Glomerular visceral epithelial cell (primary cell): ENCODE measurements at regions not wholly inside any gene's neighbourhood (a gene's known extent, or its start where the extent isn't known, plus 50 kb on each side); places are given as distances from the start of the nearest gene placed in this dataset.

Source experiments
- DNase-seq: peaks from one replicate; pipeline ENCODE4 v3.0.0-alpha.2; 2016; ENCODE audit errors: extremely low spot score

DNA sequence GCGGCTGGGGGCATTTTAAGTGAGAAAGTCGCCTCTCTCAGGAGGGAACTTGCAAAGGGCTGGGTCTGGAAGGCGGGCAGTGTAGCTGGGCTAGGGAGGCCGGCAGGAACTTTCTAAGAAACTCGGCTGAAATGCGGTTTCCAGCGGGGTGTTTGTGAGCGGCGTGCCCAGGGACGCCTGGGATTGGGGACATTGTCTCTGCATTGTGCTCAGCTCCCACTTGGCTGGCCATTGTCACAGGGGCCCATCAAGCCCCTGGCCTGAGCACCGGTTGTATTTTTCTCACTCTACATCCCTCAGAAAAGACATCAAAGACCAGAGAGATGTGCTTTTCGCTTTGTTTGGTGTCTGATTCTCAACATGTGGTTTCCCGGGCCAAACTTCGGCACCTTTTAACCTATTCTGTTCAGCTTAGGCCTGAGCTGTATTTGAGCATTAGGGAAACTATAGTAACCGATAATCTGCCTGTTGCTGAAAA is 291.1 kb upstream of the IRX3 start:
- DNase-seq, result no peak

DNA sequence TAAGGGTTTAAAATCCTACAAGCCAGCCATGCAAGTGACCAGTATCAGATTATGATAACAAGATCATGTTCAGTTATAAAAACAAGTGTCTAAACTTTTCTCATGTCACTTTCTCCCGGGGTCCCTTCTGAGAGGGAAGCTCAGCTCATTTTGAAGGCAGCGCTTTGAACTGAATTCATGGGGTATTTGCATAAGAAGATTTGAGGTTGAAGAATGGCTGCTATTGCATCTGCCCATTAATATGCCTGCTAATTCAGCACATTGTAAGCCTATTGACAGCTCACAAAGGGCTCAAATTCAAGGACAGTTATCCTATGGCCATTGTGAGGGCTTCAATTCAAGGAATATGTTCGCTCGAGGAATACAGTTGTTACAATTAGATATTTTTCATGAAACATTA is 290.2 kb upstream of the IRX3 start:
- no peak for DNase-seq

DNA sequence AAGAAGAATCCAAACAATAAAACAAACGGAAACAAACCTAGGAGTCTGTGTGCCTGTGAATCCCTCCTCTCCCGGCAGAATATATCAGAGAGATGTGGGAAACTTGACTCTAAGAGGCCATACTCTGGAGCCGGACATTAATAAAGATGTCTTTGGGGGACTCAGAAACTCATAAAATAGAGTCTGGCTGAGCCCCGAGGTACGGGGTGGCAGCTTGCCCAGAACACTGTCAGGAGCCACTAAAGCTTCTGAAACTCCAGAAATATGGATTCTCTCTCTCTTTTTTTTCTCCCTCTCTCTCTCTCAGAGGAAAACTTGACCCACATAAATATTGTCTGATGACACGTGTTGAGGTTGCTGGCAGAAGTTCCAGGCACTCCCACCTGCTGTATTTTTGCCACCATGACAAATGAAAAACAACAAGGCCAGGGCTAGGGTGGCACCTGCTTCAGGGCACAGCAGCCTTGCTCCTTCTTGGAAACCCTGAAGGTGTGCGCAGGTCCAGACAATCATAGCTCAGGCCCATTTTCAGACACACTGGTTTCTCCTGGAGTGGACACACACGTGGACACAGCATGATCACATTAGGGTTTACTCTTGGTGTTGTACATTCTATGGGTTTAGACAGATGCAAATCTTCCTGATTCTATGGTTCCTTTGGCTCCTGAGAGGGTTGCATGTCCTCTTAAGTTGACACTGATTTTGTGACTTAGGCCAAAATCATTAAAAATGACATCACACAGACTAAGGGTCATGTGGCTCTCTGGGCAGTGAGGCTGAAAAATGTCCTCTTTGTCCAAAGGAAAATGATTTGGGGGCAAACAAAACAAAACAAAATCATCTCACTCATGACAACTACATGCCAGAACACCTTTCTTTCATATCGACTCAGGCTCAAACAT is 282.6 kb upstream of the IRX3 start:
- DNase-seq, result no peak

DNA sequence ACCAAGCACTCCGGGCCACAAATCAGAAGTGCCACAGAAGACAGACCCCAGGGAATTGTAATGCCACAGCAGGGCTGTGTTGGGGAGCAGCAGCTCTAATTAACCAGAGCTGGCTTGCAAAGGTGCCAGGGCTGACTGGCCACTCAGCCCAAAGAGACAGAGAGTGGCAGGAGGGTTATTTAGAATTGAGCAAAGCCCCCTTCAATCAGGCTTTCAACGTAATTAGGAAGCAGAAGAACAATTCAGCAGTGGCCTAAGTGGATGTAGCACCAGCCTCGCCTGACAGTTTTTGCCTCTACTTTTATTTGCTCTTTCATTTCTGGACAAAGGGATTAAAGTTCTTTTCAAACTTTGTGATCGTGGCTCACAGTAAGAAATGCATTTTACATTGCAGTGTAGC is 278.3 kb upstream of the IRX3 start:
- no peak for DNase-seq

DNA sequence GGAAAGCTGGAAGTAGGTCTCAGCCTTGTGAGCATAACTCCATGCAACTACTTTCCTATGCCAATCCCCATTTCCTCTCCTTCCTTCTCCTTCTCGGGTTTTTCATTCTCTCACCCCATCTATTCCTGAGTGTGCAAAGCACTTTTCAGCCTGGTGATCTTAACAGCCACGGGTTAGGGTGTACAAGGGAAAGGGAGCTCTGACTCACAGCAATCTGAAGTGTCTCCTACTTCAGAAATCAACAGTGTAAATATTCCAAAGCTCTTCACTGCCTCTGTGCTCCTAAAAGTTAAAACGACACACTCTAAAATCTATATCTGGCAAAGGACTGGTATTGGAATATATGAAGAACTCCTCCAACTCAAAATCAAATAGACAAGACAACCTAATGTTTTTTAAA is 268.0 kb upstream of the IRX3 start:
- no peak for DNase-seq

DNA sequence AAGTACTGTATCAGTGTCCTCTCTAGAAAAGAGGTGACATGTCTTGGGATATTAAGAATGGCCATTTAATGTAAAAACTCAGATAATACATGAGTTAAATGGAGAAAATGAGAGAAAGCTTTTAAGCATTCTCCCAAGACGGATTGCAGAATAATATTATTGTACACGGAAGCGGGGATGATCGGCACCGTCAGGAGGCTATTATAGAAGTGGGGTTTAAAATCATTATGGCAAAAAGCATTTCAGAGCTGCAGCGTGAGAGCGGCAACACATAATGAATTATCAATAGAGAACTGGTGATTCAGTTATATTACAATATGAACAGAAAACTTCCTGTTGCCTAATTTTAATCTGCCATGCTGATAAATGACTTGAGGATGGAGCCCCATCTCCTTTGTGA is 261.7 kb upstream of the IRX3 start:
- no peak for DNase-seq

DNA sequence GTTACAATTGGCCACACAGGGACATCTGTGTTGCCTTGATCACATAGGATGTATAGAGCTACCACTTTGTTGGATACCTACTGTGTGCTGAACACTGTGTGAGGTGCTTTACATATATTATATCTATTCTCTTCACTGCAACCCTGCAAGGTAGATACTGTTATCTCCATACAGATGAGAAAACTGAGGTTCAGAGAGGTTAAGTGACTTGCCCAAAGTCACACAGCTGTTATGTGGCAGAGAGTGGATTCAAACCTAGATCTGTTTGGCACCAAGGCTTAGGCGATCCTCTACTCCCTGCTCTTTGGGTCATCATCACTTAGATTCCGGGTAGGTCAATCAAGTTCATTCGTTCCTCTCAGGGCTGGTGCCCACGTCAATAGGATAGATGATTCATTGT is 260.5 kb upstream of the IRX3 start:
- no peak for DNase-seq

DNA sequence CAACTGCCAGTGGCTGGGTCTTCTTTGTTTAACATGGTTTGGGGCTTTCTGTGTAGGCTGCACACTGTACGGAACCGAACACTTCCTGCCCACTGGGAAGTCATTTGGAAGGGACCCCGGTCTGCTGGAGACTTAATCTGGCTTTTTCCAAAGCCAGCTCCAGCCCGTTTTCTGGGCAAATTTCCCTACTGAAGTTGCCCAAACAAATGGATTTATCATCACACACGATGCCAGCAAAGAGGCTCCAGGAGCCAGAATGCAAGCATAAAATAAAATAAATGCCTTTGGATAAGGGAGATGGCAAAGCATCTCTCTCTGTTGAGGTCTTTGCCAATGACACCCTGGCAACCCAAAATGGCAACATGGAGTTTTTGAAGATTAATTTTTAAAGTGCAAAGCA is 259.9 kb upstream of the IRX3 start:
- DNase-seq, result no peak

DNA sequence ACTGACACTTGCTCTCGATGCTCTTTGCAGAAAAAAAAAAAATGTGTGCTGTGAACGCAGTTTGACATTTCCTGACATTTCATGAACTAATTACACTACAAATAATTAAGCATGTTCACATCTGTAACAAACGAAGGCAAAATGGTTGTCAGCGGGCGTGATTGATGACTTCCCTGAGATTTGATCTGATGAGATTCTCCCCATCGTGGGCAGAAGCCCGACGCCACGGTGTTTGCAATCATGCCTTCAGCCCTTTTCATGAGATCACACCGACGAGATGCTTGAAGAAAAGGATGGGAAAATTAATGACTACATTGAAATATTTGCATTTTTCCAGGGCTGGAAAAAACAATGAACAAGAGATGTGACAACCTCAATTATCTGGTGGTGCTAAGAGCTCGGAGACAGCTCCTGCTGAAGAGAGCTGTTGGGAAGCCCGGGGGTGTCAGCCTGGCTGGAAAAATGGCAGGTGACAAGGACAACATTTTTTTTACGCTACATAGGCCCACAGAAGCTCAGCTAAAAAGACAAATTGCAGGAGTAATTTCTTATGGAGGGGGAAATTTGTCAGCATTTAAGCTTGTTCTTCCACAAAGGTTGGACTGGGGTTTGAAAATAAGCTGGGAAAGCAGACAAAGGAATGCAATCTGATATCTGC is 259.4 kb upstream of the IRX3 start:
- no peak for DNase-seq

DNA sequence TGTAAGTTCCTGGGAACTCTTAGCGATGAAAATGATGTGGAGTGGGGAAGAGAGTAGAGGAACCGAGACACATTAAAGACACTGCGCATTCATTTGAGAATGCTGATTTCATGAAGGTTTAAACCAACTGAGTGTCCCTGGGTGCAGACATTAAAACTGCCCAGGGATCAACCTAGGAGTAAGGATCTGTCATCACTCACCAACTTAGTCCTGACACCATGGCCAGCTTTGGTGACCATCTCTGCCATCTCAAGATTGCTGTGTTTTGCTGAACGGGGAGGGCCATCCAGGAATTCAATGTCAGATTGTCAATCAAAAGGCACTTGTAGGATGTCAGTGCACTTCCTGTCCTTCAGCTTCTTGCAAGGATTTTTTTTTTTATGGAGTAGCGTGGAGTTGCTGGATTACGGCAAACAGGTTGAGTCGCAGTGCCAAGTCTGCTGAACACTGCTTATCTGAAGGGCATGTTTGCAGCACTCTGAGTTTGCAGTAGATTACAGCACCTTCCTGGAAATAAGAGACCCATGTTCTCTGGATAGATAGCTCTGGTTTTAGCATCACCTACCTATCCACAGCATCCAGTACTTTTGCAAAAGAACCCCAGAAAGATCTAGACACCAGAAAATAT is 258.1 kb upstream of the IRX3 start:
- DNase-seq, result no peak

DNA sequence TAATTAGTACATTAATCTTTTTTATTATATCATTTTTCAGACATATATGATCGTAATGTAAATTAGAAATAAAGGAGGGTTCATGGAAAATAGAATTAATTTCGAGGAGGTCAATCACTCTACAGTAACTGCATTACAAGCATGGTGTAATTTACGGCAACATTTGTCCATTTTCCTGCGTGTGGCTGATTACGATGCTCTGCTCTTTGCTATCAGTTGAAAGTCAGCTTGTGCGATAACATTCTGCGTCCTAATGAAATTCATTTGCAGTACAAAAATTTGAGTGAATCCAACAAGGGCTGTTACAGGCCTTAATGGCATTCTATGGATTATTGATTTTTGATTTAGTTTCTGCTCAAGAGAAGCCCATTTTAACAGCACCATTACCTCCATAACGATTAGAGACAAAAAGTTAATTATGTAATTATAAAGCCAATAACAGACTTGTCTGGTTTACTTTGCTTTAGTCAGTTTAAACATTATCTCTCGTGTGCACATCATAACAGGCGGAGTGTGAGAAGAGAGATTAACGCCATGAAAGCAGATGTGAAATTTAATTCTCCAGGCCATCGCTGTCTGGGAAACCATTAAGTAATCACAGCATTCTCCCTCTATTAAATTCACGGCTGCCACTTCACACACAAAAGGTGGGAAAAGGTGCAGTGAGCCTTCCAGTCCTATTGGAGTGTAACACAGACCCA is 256.4 kb upstream of the IRX3 start:
- no peak for DNase-seq

DNA sequence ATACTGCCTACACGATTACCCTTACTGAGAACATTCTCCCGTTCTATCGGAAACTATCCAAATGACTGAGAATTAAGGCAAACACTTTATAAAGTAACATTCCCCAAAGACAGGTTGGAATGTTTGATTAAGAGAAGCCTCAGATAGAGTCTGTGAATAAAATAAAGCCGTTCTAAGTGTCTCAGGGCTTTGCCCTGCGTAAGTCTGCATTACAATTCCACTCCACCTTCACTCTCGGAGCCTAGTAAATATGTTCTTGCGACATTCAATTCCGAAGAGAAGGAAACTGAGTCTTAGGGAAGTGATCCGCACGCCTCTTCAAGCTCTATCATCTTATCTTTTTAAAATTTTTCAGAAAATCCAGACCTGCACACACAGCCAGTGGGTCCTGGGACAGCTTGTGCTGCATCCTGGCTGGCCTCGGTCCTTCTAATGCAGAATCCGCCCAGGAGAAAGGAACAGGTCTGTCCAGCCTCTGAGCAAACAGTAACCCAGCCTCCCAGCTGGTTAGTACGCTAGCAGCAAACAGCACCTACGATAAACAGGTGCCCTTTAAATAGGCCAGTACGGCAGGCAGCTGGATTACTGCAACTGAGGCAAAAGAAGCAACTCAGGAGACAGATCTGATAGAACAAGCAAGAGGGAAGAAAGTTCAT is 254.1 kb upstream of the IRX3 start:
- DNase-seq, result no peak

DNA sequence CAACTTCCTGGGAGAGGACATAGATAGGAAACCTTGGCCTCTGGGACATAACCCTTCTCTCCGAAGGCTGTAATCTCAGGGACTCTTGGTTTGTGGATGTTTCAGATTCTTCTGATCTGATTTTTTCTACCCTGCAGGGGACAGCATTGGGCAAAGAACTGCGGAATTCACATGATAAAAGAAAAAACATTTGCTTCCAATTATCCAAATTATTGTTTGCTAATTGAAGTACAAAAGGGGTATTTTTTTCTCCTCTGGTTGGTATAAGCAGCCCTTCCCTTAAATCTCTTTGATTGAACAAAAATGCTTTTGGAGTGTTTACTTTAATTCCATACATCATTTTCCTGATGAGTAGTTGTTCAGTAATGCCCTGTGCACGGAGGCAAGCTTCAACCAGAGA is 251.7 kb upstream of the IRX3 start:
- no peak for DNase-seq

DNA sequence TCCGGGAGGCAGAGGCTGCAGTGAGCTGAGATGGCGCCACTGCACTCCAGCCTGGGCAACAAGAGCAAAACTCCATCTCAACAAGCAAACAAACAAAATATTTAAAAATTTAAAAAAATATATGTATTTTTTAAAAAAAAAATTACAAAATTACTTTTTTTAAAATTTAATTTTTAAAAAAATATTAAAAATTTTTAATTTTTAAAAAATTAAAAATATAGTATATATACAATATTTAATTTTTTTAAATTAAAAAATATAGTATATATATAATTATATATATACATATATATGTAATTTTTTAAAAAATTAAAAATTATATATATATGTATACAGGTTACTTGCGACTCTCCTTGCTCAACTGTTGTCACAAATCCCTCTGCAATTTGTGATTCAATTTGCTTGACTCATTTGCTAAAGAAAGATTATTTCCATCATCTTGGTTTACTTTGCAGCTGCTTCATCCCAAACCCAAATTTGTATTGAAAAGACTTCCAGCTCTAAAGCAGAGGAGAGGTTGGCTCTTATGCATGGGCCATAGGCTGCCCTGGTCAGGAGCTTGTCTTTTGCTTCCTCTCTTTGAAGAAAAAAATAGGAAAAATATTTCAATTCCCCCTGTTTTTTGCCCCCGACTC is 247.4 kb upstream of the IRX3 start:
- DNase-seq, result no peak

DNA sequence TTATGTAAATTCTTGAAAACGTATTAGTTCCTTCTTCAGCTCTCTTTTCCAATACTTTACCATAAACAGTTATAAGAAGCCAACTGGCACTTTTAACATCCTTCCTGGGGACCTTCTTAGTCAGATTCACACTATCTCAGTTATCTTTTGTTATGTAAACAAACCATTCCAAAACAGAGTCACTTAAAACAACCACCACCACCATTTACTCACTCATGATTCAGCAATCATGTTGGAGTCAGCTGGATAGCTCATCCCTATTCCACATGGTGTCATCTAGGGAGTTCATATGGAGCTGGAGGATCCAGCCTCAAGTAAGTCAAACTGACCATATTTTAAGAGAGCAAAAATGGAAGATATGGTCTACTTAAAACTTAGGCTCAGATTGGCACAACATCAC is 240.3 kb upstream of the IRX3 start:
- no peak for DNase-seq

DNA sequence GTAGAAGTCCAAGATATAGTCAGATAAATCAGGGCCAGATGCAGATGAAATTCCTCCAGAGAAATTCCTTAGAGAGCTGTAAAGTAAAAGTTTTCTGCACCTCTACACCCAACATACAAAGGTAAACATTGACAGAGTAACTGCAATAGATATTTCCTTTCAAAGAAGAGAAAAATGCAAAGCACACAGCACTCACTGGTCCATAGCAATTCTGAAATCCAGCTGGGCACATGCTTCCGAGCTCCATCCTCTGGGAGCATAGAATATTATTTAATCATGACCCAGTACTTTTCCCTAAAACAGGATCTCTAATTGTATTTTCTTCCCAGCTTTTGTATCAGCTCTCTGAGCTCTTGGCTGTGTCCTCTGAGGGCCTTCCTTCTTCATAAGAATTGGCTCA is 239.5 kb upstream of the IRX3 start:
- DNase-seq, result no peak

DNA sequence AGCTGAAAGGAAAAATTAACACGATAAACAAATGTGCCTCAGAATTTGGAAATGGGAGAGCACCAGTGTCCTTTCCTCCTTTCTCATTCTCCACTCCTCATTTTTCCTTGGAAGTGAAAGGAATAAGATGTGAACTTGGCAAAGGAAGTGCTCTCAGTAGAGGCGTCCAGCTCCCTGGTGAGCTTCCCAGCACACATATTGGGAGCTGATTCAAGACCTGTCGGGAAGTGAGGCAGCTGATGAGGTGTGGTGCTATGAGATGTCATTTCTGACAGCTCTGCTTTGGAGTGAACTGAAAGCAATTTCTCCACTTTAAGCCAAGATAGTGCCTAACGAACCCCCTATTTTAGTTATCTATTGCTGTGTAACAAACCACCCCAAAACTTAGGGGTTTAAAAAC is 238.5 kb upstream of the IRX3 start:
- no peak for DNase-seq

DNA sequence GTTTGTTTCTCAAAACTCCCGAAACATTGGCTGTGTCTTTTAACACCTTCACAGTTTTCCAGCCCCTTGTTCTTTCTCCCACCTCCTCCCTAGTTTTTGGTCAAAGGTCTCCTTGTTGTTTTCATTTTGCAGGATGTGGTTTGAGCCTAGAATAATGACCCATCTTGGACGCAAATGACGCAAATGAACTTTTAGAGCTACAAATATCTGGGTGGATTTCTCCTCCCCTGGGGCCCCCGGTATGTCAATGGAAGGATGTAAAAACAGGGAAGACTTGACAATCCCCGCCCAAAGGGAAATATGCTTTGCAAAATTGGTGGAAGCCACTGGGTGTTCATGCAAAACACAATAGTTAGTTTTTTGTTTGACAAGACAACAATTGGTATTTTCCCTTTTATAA is 236.0 kb upstream of the IRX3 start:
- DNase-seq, result no peak

DNA sequence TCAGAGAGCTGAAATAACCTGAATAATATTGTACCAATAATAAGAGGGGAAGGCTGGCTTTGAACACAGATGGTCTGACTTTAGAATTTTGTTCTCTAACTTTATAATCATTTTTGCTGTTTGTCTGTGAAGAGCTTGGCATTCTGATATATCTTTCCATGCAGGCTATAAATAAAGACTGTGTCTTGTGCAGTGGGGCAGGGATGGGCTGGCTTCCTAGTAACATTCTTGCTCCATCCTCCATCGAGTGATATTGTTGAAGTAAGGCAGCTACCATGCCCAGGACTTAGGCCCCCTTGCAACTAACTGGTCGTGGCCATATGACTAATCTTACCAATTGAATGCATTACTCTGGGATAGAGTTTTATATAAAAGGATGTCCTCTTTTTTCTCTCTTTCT is 234.7 kb upstream of the IRX3 start:
- no peak for DNase-seq

DNA sequence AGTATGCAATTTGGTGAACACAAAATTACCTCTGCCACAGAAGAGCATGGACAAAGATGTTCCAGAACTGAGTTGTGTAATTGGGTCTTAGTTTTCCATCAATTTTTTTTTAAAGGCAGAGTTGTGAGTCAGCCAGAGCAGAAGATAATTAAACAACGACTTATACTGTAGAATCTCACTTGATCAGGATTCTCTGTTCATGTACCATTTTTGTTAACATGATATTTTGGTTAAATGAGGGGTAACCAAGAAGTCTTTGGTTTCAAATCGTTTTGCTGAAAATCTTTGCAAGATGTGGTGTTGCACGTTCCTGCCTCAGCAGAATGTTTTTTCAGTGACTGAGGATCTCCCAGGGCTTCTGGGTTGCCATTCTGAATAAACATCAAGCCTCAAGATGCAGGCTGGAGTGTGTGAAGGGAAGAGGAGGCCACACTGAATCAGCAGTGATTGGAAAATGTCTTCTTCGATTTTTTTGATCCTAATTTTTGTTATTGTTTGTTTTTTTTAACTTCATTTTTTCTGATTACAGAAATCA is 232.6 kb upstream of the IRX3 start:
- DNase-seq, result no peak

DNA sequence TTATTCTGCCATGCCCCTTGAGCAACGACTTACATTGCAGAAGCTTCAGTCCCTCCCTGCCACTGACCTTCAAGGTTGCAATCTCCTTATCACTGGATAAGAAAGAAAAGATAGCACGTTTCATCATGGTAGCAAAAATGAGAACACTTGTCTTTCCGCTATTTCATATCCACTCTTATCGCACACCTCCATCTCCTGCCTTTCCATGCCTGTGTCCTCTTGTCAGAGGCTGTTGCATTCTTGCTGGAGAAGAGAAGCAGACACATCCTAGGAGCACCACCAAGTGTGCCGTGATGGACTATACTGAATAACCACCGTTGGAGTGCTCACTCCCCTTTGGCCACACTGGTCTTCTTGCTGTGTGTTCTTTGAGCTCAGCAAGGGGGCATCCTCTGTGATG is 230.6 kb upstream of the IRX3 start:
- DNase-seq, result no peak
